Karpas-422 (cell line): ENCODE measurements at regions not wholly inside any gene's neighbourhood (a gene's known extent, or its start where the extent isn't known, plus 50 kb on each side); places are given as distances from the start of the nearest gene placed in this dataset.

Experiments used
- DNase-seq: peaks from one replicate; pipeline ENCODE4 v3.0.0-alpha.2; 2015
- H2AFZ ChIP-seq: fragments of 200-600 bp; sonication (generic); 2 replicates; pipeline ENCODE4 v1.6.1; 2014; ENCODE audit warnings: antibody characterized with exemption, low read length, mixed read lengths
- H3K27ac ChIP-seq: fragments of 200-600 bp; sonication (generic); 2 replicates; pipeline ENCODE4 v1.5.1; 2014; ENCODE audit warnings: mild to moderate bottlenecking, low read length, moderate library complexity
- H3K27me3 ChIP-seq: fragments of 200-600 bp; sonication (generic); 2 replicates; pipeline ENCODE4 v1.6.1; 2014; ENCODE audit warnings: low read length, mixed read lengths
- H3K36me3 ChIP-seq: fragments of 200-600 bp; sonication (generic); 2 replicates; pipeline ENCODE4 v1.6.1; 2014; ENCODE audit warnings: low read length, mixed read lengths; ENCODE audit not compliant: insufficient read depth
- H3K4me1 ChIP-seq: fragments of 200-600 bp; sonication (generic); 2 replicates; pipeline ENCODE4 v1.6.1; 2014; ENCODE audit warnings: mild to moderate bottlenecking, low read length, mixed read lengths
- H3K4me2 ChIP-seq: fragments of 200-600 bp; sonication (generic); 2 replicates; pipeline ENCODE4 v1.6.1; 2014; ENCODE audit warnings: low read length, low read depth, mild to moderate bottlenecking; ENCODE audit not compliant: poor library complexity, severe bottlenecking
- H3K4me3 ChIP-seq: fragments of 200-600 bp; sonication (generic); 2 replicates; pipeline ENCODE4 v1.5.1; 2014; ENCODE audit warnings: mild to moderate bottlenecking, antibody characterized with exemption, low read length, mixed read lengths
- H3K79me2 ChIP-seq: fragments of 200-600 bp; sonication (generic); 2 replicates; pipeline ENCODE4 v1.6.1; 2014; ENCODE audit warnings: mild to moderate bottlenecking, low read length, mixed read lengths
- H3K9ac ChIP-seq: fragments of 200-600 bp; sonication (generic); 2 replicates; pipeline ENCODE4 v1.6.0; 2014; ENCODE audit warnings: low read length
- H3K9me2 ChIP-seq: fragments of 200-600 bp; sonication (generic), shearing (Covaris generic); replicated peaks from 2 replicates; pipeline ENCODE4 v1.6.0; 2014; ENCODE audit warnings: mild to moderate bottlenecking, low read length, moderate library complexity; ENCODE audit not compliant: insufficient read depth
- H3K9me3 ChIP-seq: fragments of 300-700, 200-600 bp; sonication (generic); 2 replicates; pipeline ENCODE4 v1.6.1; 2014; ENCODE audit warnings: low read length, mixed read lengths
- H4K20me1 ChIP-seq: fragments of 200-600 bp; sonication (generic); 2 replicates; pipeline ENCODE4 v1.6.1; 2014; ENCODE audit warnings: mild to moderate bottlenecking, antibody characterized with exemption, low read length, low read depth; ENCODE audit not compliant: insufficient read depth

GRCh38 chr7:145030754-145031153 lies 194.9 kb upstream of the TPK1 start:
- Histone ChIP-seq H3K9me2 (no peaks in the 10 kb centered on the region), H3K79me2 (no peaks in the 10 kb centered on the region), H3K4me2 (no peak overlapping the region), H4K20me1 (no peaks in the 10 kb centered on the region), H3K4me3 (no peak overlapping the region), H2AFZ (no peak overlapping the region), H3K36me3 (no peaks in the 10 kb centered on the region), H3K9me3 (peaks cover 4% of the 10 kb centered on the region; the same call in 1 of the 2 replicates), H3K27me3 (no peaks in the 10 kb centered on the region), H3K27ac (no peak overlapping the region), H3K4me1 (no peaks in the 10 kb centered on the region), H3K9ac (no peak overlapping the region)
- no peak for DNase-seq

- H3K4me1 ChIP-seq: no peaks in the 10 kb centered on the region
- no peak for DNase-seq
- no peak overlapping the region for H3K27ac ChIP-seq
- no peaks in the 10 kb centered on the region for H3K9me2 ChIP-seq
- H4K20me1 ChIP-seq: no peaks in the 10 kb centered on the region
- no peak overlapping the region for H3K4me2 ChIP-seq
- no peaks in the 10 kb centered on the region for H3K27me3 ChIP-seq
- H3K4me3 ChIP-seq: no peak overlapping the region
- H3K9ac ChIP-seq: no peak overlapping the region
- H2AFZ ChIP-seq: no peak overlapping the region
- H3K36me3 ChIP-seq: no peaks in the 10 kb centered on the region
- peaks cover 13% of the 10 kb centered on the region for H3K9me3 ChIP-seq
- no peaks in the 10 kb centered on the region for H3K79me2 ChIP-seq
Measured at GRCh38 chr7:145020454-145020853, 184.6 kb upstream of the TPK1 start.

- Histone ChIP-seq H2AFZ (no peak overlapping the region), H3K4me1 (no peaks in the 10 kb centered on the region), H3K9me3 (peaks cover 12% of the 10 kb centered on the region), H3K27ac (no peak overlapping the region), H3K79me2 (no peaks in the 10 kb centered on the region), H3K4me2 (no peak overlapping the region), H3K4me3 (no peak overlapping the region), H3K36me3 (no peaks in the 10 kb centered on the region), H4K20me1 (no peaks in the 10 kb centered on the region), H3K27me3 (no peaks in the 10 kb centered on the region), H3K9ac (no peak overlapping the region), H3K9me2 (no peaks in the 10 kb centered on the region)
- no peak for DNase-seq
Measured at GRCh38 chr7:145016068-145016467, 180.2 kb upstream of the TPK1 start.

- Histone ChIP-seq H3K4me3 (no peak overlapping the region), H3K9ac (no peak overlapping the region), H3K27ac (no peak overlapping the region), H2AFZ (no peak overlapping the region), H3K79me2 (no peaks in the 10 kb centered on the region), H3K27me3 (no peaks in the 10 kb centered on the region), H3K4me1 (no peaks in the 10 kb centered on the region), H3K36me3 (no peaks in the 10 kb centered on the region), H3K9me2 (no peaks in the 10 kb centered on the region), H3K4me2 (no peak overlapping the region), H4K20me1 (no peaks in the 10 kb centered on the region), H3K9me3 (peaks cover 18% of the 10 kb centered on the region)
- no peak for DNase-seq
Measured at GRCh38 chr7:145009876-145010275, 174.0 kb upstream of the TPK1 start.

GRCh38 chr7:145005601-145006000 lies 169.7 kb upstream of the TPK1 start:
- Histone ChIP-seq H3K27ac (no peak overlapping the region), H3K27me3 (no peaks in the 10 kb centered on the region), H3K9me2 (no peaks in the 10 kb centered on the region), H4K20me1 (no peaks in the 10 kb centered on the region), H3K4me1 (no peaks in the 10 kb centered on the region), H2AFZ (no peak overlapping the region), H3K36me3 (no peaks in the 10 kb centered on the region), H3K79me2 (no peaks in the 10 kb centered on the region), H3K9me3 (peaks cover 20% of the 10 kb centered on the region), H3K4me3 (no peak overlapping the region), H3K4me2 (no peak overlapping the region), H3K9ac (no peak overlapping the region)
- DNase-seq: no peak

- no peak overlapping the region for H3K4me3 ChIP-seq
- no peak for DNase-seq
- H3K9me3 ChIP-seq: peaks cover 35% of the 10 kb centered on the region
- H3K9ac ChIP-seq: no peak overlapping the region
- H3K4me2 ChIP-seq: no peak overlapping the region
- no peaks in the 10 kb centered on the region for H3K9me2 ChIP-seq
- H3K36me3 ChIP-seq: no peaks in the 10 kb centered on the region
- H3K27me3 ChIP-seq: no peaks in the 10 kb centered on the region
- no peaks in the 10 kb centered on the region for H4K20me1 ChIP-seq
- no peaks in the 10 kb centered on the region for H3K79me2 ChIP-seq
- H3K27ac ChIP-seq: no peak overlapping the region
- no peak overlapping the region for H2AFZ ChIP-seq
- H3K4me1 ChIP-seq: no peaks in the 10 kb centered on the region
Measured at GRCh38 chr7:144997512-144997911, 161.7 kb upstream of the TPK1 start.

GRCh38 chr7:144995495-144995894 lies 159.6 kb upstream of the TPK1 start:
- no peak overlapping the region for H3K9ac ChIP-seq
- no peak overlapping the region for H2AFZ ChIP-seq
- H3K4me2 ChIP-seq: no peak overlapping the region
- no peak overlapping the region for H3K27ac ChIP-seq
- H3K36me3 ChIP-seq: no peaks in the 10 kb centered on the region
- no peak overlapping the region for H3K4me3 ChIP-seq
- no peaks in the 10 kb centered on the region for H3K4me1 ChIP-seq
- DNase-seq: no peak
- no peaks in the 10 kb centered on the region for H3K79me2 ChIP-seq
- no peaks in the 10 kb centered on the region for H3K9me2 ChIP-seq
- H4K20me1 ChIP-seq: no peaks in the 10 kb centered on the region
- H3K9me3 ChIP-seq: peaks cover 30% of the 10 kb centered on the region
- no peaks in the 10 kb centered on the region for H3K27me3 ChIP-seq

- Histone ChIP-seq H3K27ac (no peak overlapping the region), H3K9me3 (peaks cover 22% of the 10 kb centered on the region), H3K36me3 (no peaks in the 10 kb centered on the region), H3K9ac (no peak overlapping the region), H3K4me3 (no peak overlapping the region), H3K9me2 (no peaks in the 10 kb centered on the region), H3K79me2 (no peaks in the 10 kb centered on the region), H3K27me3 (no peaks in the 10 kb centered on the region), H4K20me1 (no peaks in the 10 kb centered on the region), H3K4me1 (no peaks in the 10 kb centered on the region), H2AFZ (no peak overlapping the region), H3K4me2 (no peak overlapping the region)
- DNase-seq: no peak
Measured at GRCh38 chr7:144991041-144991440, 155.2 kb upstream of the TPK1 start.

- Histone ChIP-seq H3K4me3 (no peak overlapping the region), H3K27me3 (no peaks in the 10 kb centered on the region), H3K4me2 (no peak overlapping the region), H3K79me2 (no peaks in the 10 kb centered on the region), H3K36me3 (no peaks in the 10 kb centered on the region), H3K4me1 (no peaks in the 10 kb centered on the region), H2AFZ (no peak overlapping the region), H3K9me2 (no peaks in the 10 kb centered on the region), H4K20me1 (no peaks in the 10 kb centered on the region), H3K9ac (no peak overlapping the region), H3K27ac (no peak overlapping the region), H3K9me3 (peaks cover 12% of the 10 kb centered on the region; the same call in 1 of the 2 replicates)
- no peak for DNase-seq
Measured at GRCh38 chr7:144987686-144988085, 151.8 kb upstream of the TPK1 start.
